ENCODE measurements at regions not wholly inside any gene's neighbourhood (a gene's known extent, or its start where the extent isn't known, plus 50 kb on each side); places are given as distances from the start of the nearest gene placed in this dataset.

DNA sequence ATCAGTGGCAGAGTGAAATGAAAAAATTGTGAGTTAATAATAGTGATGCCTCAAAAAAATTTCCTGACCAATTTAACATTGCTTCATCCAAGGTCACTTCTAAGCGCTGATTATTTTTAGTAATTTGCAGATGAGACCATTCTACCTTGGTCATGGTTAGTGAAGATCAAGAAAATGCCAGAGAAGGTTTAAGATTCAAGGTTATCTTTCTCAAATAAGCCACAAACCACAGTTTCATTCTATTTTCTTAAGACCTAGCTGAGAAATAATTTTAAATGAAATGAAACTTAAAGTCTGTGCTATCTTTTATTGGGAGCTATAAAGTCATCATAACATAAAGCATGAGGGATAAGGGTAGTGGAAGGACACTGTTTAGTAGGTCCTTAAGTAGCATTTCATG lies 353.9 kb upstream of the NAALADL2 start:
- TF ChIP-seq, protein P1, sequence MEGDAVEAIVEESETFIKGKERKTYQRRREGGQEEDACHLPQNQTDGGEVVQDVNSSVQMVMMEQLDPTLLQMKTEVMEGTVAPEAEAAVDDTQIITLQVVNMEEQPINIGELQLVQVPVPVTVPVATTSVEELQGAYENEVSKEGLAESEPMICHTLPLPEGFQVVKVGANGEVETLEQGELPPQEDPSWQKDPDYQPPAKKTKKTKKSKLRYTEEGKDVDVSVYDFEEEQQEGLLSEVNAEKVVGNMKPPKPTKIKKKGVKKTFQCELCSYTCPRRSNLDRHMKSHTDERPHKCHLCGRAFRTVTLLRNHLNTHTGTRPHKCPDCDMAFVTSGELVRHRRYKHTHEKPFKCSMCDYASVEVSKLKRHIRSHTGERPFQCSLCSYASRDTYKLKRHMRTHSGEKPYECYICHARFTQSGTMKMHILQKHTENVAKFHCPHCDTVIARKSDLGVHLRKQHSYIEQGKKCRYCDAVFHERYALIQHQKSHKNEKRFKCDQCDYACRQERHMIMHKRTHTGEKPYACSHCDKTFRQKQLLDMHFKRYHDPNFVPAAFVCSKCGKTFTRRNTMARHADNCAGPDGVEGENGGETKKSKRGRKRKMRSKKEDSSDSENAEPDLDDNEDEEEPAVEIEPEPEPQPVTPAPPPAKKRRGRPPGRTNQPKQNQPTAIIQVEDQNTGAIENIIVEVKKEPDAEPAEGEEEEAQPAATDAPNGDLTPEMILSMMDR (conservative IDR thresholded peaks at IDR 0.05; ENCODE audit: low read depth, low read length): no peak
- TF ChIP-seq EZH2 (IDR thresholded peaks at IDR 0.05; ENCODE audit: low read length, unreplicated experiment): no peak
- no peak for TF ChIP-seq EZH2phosphoT487 (IDR thresholded peaks at IDR 0.05; ENCODE audit: borderline replicate concordance, low read length)
